ENCODE measurements at regions not wholly inside any gene's neighbourhood (a gene's known extent, or its start where the extent isn't known, plus 50 kb on each side); places are given as distances from the start of the nearest gene placed in this dataset.
A peak's percentile ranks its signal among the peaks of the same experiment; 100 is the strongest.
"Not testable (repeated sequence)": the region's sequence is repeated elsewhere in the genome, so short reads cannot be mapped to it uniquely, and the experiment has no call there.

GRCh38 chr14:56452940-56453339 is 126.7 kb upstream of the TMEM260 start:
- Mint-ChIP-seq H3K4me1 (peaks cover 3% of the 10 kb centered on the region), H3K4me3 (no peak overlapping the region), H3K9me3 (peaks cover 8% of the 10 kb centered on the region), H3K27me3 (peaks cover 13% of the 10 kb centered on the region), H3K36me3 (ENCODE audit: low read depth) (no peaks in the 10 kb centered on the region), H3K27ac (no peak overlapping the region)
- no peak for DNase-seq
- intact Hi-C loops (cut with micrococcal nuclease) = no loop called here

DNA sequence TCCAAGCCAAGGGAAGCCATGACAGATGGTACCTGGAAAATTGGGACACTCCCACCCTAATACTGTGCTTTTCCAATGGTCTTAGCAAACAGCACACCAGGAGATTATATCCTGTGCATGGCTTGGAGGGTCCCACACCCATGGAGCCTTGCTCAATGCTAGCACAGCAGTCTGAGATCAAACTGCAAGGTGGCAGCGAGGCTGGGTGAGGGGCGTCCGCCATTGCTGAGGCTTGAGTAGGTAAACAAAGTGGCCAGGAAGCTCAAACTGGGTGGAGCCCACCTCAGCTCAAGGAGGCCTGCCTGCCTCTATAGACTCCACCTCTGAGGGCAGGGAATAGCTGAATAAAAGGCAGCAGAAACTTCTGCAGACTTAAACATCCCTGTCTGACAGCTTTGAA is 124.9 kb upstream of the TMEM260 start:
- H3K4me3 Mint-ChIP-seq; intact Hi-C loops (cut with micrococcal nuclease); H3K9me3 Mint-ChIP-seq; H3K4me1 Mint-ChIP-seq; H3K36me3 Mint-ChIP-seq (ENCODE audit: low read depth); H3K27ac Mint-ChIP-seq; DNase-seq: not testable (repeated sequence)
- H3K27me3 Mint-ChIP-seq = peaks cover 14% of the 10 kb centered on the region

GRCh38 chr14:56460469-56460868 is 119.1 kb upstream of the TMEM260 start:
- Mint-ChIP-seq H3K27ac (no peak overlapping the region), H3K27me3 (peaks cover 23% of the 10 kb centered on the region), H3K4me1 (no peaks in the 10 kb centered on the region), H3K9me3 (peaks cover 5% of the 10 kb centered on the region), H3K4me3 (no peak overlapping the region), H3K36me3 (ENCODE audit: low read depth) (no peaks in the 10 kb centered on the region)
- no peak for DNase-seq
- intact Hi-C loops (cut with micrococcal nuclease) = no loop called here

- Mint-ChIP-seq H3K4me1 (no peaks in the 10 kb centered on the region), H3K4me3 (no peak overlapping the region), H3K27ac (no peak overlapping the region), H3K9me3 (peaks cover 2% of the 10 kb centered on the region), H3K27me3 (peaks cover 25% of the 10 kb centered on the region), H3K36me3 (ENCODE audit: low read depth) (no peaks in the 10 kb centered on the region)
- no peak for DNase-seq
- intact Hi-C loops (cut with micrococcal nuclease) = no loop called here
Measured at GRCh38 chr14:56461276-56462275, 118.0 kb upstream of the TMEM260 start.

- H3K27ac Mint-ChIP-seq = no peak overlapping the region
- no peaks in the 10 kb centered on the region for H3K4me1 Mint-ChIP-seq
- no peaks in the 10 kb centered on the region for H3K36me3 Mint-ChIP-seq (ENCODE audit: low read depth)
- intact Hi-C loops (cut with micrococcal nuclease) = no loop called here
- DNase-seq = no peak
- H3K4me3 Mint-ChIP-seq = no peak overlapping the region
- H3K27me3 Mint-ChIP-seq = peaks cover 22% of the 10 kb centered on the region
- no peaks in the 10 kb centered on the region for H3K9me3 Mint-ChIP-seq
Measured at GRCh38 chr14:56463271-56463890, 116.2 kb upstream of the TMEM260 start.

DNA sequence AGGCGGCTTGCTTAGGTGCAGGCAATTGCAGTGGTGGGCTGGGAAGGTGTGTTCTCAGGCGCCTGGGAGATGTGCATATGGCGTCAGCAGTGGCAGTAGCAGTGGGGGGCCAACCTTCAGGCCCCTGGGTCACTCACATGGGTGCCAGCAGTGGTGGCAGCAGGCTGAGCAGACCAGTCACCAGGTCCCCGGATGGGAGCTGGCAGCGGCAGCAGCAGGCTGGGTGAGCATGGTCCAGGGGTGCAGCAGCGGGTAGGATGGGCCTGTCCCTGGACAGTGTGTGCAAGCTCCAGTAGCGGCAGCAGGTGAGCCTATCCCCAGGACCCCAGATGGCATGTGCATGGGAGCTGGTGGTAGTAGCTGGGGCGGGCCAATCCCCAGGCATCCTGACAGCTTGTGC is 108.5 kb upstream of the TMEM260 start:
- intact Hi-C loops (cut with micrococcal nuclease) = loop anchor here (10.0 kb wide), 4 partner anchors 606 to 1236 kb away; no protein-coding TSS in a partner anchor
- Mint-ChIP-seq H3K9me3 (no peaks in the 10 kb centered on the region), H3K4me3 (no peak overlapping the region), H3K27me3 (peaks cover 3% of the 10 kb centered on the region), H3K36me3 (ENCODE audit: low read depth) (no peaks in the 10 kb centered on the region), H3K4me1 (no peaks in the 10 kb centered on the region), H3K27ac (no peak overlapping the region)
- no peak for DNase-seq

- H3K27ac Mint-ChIP-seq = no peak overlapping the region
- no peaks in the 10 kb centered on the region for H3K9me3 Mint-ChIP-seq
- no peaks in the 10 kb centered on the region for H3K4me1 Mint-ChIP-seq
- H3K4me3 Mint-ChIP-seq = no peak overlapping the region
- peak; percentile 76 for DNase-seq
- H3K36me3 Mint-ChIP-seq (ENCODE audit: low read depth) = no peaks in the 10 kb centered on the region
- intact Hi-C loops (cut with micrococcal nuclease) = loop anchor here (2.0 to 10.0 kb wide), 5 partner anchors 610 to 1240 kb away; no protein-coding TSS in a partner anchor
- peaks cover 8% of the 10 kb centered on the region for H3K27me3 Mint-ChIP-seq
Measured at GRCh38 chr14:56474419-56475022, 105.1 kb upstream of the TMEM260 start.

GRCh38 chr14:56482310-56482911 is 97.2 kb upstream of the TMEM260 start:
- no peak overlapping the region for H3K4me3 Mint-ChIP-seq
- intact Hi-C loops (cut with micrococcal nuclease) = no loop called here
- no peaks in the 10 kb centered on the region for H3K9me3 Mint-ChIP-seq
- peaks cover 7% of the 10 kb centered on the region for H3K27me3 Mint-ChIP-seq
- no peaks in the 10 kb centered on the region for H3K4me1 Mint-ChIP-seq
- peak; percentile 62 for DNase-seq
- no peaks in the 10 kb centered on the region for H3K36me3 Mint-ChIP-seq (ENCODE audit: low read depth)
- no peak overlapping the region for H3K27ac Mint-ChIP-seq

DNA sequence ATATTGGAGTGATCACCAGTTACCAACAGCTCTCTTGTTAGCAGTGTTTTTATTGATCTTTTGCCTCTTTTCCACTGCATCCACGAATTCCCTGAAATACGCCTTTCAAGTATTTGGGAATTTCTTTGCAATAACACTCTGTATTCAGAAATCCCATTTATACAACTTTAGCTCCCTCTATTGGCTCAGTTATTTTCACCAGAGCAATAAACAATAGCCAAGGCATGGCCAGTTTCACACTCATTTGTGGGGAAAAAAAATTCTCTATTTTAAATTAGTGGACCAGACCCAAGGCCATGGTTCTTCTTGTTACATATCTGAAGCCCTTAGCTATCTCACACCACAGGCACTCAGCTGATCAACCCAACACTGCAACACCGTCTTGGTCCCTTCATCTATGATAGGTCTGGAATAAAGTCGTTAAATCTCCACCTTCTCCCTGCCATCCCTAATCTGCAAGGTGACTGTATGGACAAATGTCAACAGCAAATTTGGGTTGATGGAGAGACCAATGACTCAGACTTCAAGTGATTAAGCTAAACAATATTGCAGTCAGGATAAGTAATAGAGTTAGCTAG is 92.4 kb upstream of the TMEM260 start:
- peaks cover 4% of the 10 kb centered on the region for H3K27me3 Mint-ChIP-seq
- no peak for DNase-seq
- H3K27ac Mint-ChIP-seq = no peak overlapping the region
- no peak overlapping the region for H3K4me3 Mint-ChIP-seq
- peaks cover 6% of the 10 kb centered on the region for H3K4me1 Mint-ChIP-seq
- H3K36me3 Mint-ChIP-seq (ENCODE audit: low read depth) = no peaks in the 10 kb centered on the region
- no peaks in the 10 kb centered on the region for H3K9me3 Mint-ChIP-seq
- intact Hi-C loops (cut with micrococcal nuclease) = no loop called here

DNA sequence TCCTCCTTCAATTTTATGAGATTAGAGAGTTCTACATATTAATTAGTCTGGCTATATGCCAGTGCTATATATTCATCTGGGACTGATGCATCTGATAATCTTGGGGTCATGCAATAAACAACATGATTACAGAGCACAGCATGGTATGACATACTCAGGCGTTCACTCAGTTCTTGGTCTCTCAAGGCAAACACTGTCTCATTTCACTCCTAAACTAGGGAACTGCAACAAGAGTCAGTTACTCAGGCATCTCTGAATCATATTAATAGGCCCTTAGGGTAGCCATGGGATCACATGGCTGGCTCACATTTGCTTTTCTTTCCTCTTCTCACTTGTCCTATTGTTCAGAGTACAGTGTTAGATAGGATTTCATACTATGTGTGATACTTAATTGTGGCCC is 91.8 kb upstream of the TMEM260 start:
- H3K9me3 Mint-ChIP-seq = no peaks in the 10 kb centered on the region

GRCh38 chr14:56488306-56488705 is 91.3 kb upstream of the TMEM260 start:
- Mint-ChIP-seq H3K36me3 (ENCODE audit: low read depth) (no peaks in the 10 kb centered on the region), H3K27ac (no peak overlapping the region), H3K4me1 (peaks cover 6% of the 10 kb centered on the region), H3K4me3 (no peak overlapping the region), H3K27me3 (peaks cover 4% of the 10 kb centered on the region), H3K9me3 (no peaks in the 10 kb centered on the region)
- DNase-seq = no peak
- intact Hi-C loops (cut with micrococcal nuclease) = no loop called here

More for the DNA sequence above, 91.8 kb upstream of the TMEM260 start:
- Mint-ChIP-seq H3K27ac (no peak overlapping the region), H3K4me1 (peaks cover 6% of the 10 kb centered on the region), H3K4me3 (no peak overlapping the region), H3K36me3 (ENCODE audit: low read depth) (no peaks in the 10 kb centered on the region), H3K27me3 (peaks cover 4% of the 10 kb centered on the region)
- no peak for DNase-seq
- intact Hi-C loops (cut with micrococcal nuclease) = no loop called here

DNA sequence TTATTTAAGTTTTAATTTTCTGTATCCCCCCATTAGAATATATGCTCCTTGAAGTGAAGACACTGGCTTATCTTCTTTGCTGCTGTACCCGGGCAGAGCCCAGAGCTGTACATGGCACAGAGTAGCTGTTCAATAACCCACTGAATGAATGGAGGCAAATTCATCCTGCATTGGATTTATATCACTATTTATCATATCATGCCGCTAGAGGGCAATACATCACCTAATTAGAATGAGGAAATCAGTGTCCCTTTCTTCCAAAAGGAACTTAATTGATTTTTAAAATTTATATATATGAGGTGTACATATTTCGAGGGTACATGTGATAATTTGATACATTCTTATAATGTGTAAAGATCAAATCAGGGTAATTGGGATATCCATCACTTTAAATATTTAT is 89.2 kb upstream of the TMEM260 start:
- Mint-ChIP-seq H3K27me3 (peaks cover 4% of the 10 kb centered on the region), H3K4me3 (no peak overlapping the region), H3K4me1 (peaks cover 6% of the 10 kb centered on the region), H3K27ac (no peak overlapping the region), H3K36me3 (ENCODE audit: low read depth) (no peaks in the 10 kb centered on the region), H3K9me3 (no peaks in the 10 kb centered on the region)
- intact Hi-C loops (cut with micrococcal nuclease) = loop anchor here (1.0 to 2.0 kb wide), 2 partner anchors 576 to 827 kb away; no protein-coding TSS in a partner anchor
- no peak for DNase-seq

All from activated CD4-positive, alpha-beta T cell treated with anti-CD3 and anti-CD28 coated beads, Interleukin-2, amount 10 ng/mL, durations not matched to agents 24 days and 14 days (primary cell).